ENCODE measurements at regions not wholly inside any gene's neighbourhood (a gene's known extent, or its start where the extent isn't known, plus 50 kb on each side); places are given as distances from the start of the nearest gene placed in this dataset.

- TF ChIP-seq EZH2 (IDR thresholded peaks at IDR 0.05; ENCODE audit: insufficient read depth, poor library complexity, severe bottlenecking) (no peak), EZH2phosphoT487 (IDR thresholded peaks at IDR 0.05; ENCODE audit: insufficient read depth, low read depth) (no peak)
These were observed 481.7 kb downstream of the BCAT1 start for GRCh38 chr12:24467226-24467625.
